ENCODE measurements at regions not wholly inside any gene's neighbourhood (a gene's known extent, or its start where the extent isn't known, plus 50 kb on each side); places are given as distances from the start of the nearest gene placed in this dataset.

DNA sequence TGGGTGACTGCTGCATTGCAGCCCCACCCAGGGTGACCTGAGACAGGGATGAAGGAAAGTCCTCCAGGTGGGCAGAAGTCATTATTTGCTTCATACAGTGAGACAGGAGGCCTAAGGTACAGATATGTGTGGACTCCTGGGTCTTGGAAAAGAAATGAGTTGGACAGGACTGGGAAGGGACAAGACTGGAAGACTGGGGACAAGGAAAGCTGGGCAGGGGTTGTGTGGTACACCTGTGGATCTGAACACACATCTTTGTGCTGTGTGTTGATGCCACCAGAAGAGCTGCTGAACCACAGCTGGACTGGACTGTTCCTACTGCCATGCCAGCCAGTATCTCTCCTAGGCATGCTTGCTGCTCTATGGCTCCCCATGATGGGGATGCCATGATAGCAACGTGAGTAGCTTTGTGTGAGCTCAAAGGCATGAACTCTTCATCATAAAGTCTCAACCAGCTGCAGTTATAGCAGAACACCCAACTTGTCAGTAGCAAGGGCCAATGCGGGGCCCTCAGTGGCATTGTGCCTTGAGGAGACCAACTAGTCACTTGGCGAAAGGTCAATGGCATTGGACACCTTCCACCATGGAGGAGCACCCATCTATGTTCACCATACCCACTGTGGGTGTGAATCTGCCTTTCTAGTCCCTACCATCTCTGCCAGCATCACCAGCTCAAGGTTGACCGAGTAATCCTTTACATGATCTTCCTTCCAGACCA lies 76.0 kb upstream of the GRB10 start:
- TF ChIP-seq EZH2 (optimal IDR thresholded peaks at IDR 0.05; ENCODE audit: low read depth, low read length) (no peak), CTCF (IDR thresholded peaks at IDR 0.05; ENCODE audit: low read length) (no peak)

Measured in MM.1S (cell line).